ENCODE measurements at regions not wholly inside any gene's neighbourhood (a gene's known extent, or its start where the extent isn't known, plus 50 kb on each side); places are given as distances from the start of the nearest gene placed in this dataset.
A peak's percentile ranks its signal among the peaks of the same experiment; 100 is the strongest.

GRCh38 chr5:10904862-10905432 is 143.9 kb upstream of the DAP start:
- no peak overlapping the region; the same call in 1 of the 2 replicates for H2BK15ac ChIP-seq (ENCODE audit: low read length)
- no peak overlapping the region for H4K91ac ChIP-seq (replicated peaks; ENCODE audit: insufficient read length, low read length)
- H3K18ac ChIP-seq (ENCODE audit: extremely low read depth, low read length) = no peak overlapping the region
- no peaks in the 10 kb centered on the region for H4K20me1 ChIP-seq (replicated peaks in 1 of 2; ENCODE audit: control insufficient read depth in 1 of 2, insufficient read depth in 2 of 2, low read length in 2 of 2)
- no peaks in the 10 kb centered on the region for H3K79me1 ChIP-seq (ENCODE audit: low read depth, low read length)
- peaks cover 2 to 9% (median 5%) of the 10 kb centered on the region in 4 experiments; a peak in 5 of 7 replicates for H3K4me1 ChIP-seq (replicated peaks in 1 of 4; ENCODE audit: control insufficient read depth in 3 of 4, insufficient read depth in 4 of 4, low read length in 3 of 4)
- 26% methylated on average over 3 of the region's 3 CpGs; no CpG with 5 or more reads in 1 of the 2 experiments for WGBS, 2 experiments (ENCODE audit: extremely low coverage in 1 of 2, insufficient coverage in 1 of 2, insufficient read length in 1 of 2, insufficient replicate concordance in 2 of 2, low coverage in 1 of 2, low lambda C conversion rate in 2 of 2, missing lambda C conversion rate in 1 of 2)
- H2BK5ac ChIP-seq (ENCODE audit: low read depth, low read length) = no peak overlapping the region
- TF ChIP-seq ASH2L (IDR thresholded peaks at IDR 0.05; ENCODE audit: low read length) (peak; percentile 29), ZNF274 (IDR thresholded peaks at IDR 0.05; ENCODE audit: borderline replicate concordance, extremely low read depth, low read length) (no peak), RFX5 (IDR thresholded peaks at IDR 0.05; ENCODE audit: borderline replicate concordance, low read depth, low read length) (no peak), MAX (IDR thresholded peaks at IDR 0.05) (peak; percentile 44; the same call in 1 of the 2 replicates)
- ChIA-PET POLR2A (ENCODE audit: partially characterized antibody) (no interaction called here), CTCF (ENCODE audit: partially characterized antibody) (no interaction called here)
- H4K5ac ChIP-seq (ENCODE audit: insufficient read length, low read depth, low read length) = no peak overlapping the region
- no peak overlapping the region for H3K14ac ChIP-seq (ENCODE audit: insufficient read length)
- no peaks in the 10 kb centered on the region; a peak in 1 of 7 replicates for H3K27me3 ChIP-seq (replicated peaks in 1 of 4; ENCODE audit: control insufficient read depth in 3 of 4, extremely low read depth in 1 of 4, insufficient read depth in 3 of 4, low read length in 3 of 4)
- H2BK20ac ChIP-seq (ENCODE audit: low read length) = no peak overlapping the region
- no peak overlapping the region for H2AK5ac ChIP-seq (ENCODE audit: low read depth, low read length)
- no peaks in the 10 kb centered on the region for H3K23me2 ChIP-seq (ENCODE audit: low read depth, low read length)
- H2BK120ac ChIP-seq (replicated peaks; ENCODE audit: low read depth, low read length) = no peak overlapping the region
- FAIRE-seq (peak; percentile 66), DNase-seq (ENCODE audit: low read depth in 1 of 2, low spot score in 2 of 2) (no peak)
- H3K56ac ChIP-seq (replicated peaks; ENCODE audit: insufficient read length, low read depth, low read length) = no peak overlapping the region
- peak overlapping the region; percentile 3 to 43; a peak in 3 of 4 replicates for H3K4me2 ChIP-seq (ENCODE audit: insufficient read depth in 1 of 2, low read depth in 2 of 2, low read length in 2 of 2)
- no peak overlapping the region for H3K9ac ChIP-seq (replicated peaks in 1 of 4; ENCODE audit: extremely low read depth in 1 of 4, low read depth in 3 of 4, low read length in 3 of 4)
- H3K4ac ChIP-seq (replicated peaks; ENCODE audit: insufficient read length, low read depth, low read length) = no peak overlapping the region
- H3K4me3 ChIP-seq (ENCODE audit: extremely low read depth in 1 of 4, insufficient read depth in 2 of 4, low read depth in 3 of 4, low read length in 4 of 4) = peak overlapping the region in 1 of 4 experiments; percentile 9; a peak in 1 of 8 replicates
- H4K8ac ChIP-seq (ENCODE audit: extremely low read depth, insufficient read depth, low read length) = no peak overlapping the region
- H3K36me3 ChIP-seq (ENCODE audit: control insufficient read depth in 2 of 4, insufficient read depth in 4 of 4, low read length in 3 of 4) = no peaks in the 10 kb centered on the region
- H2BK12ac ChIP-seq (ENCODE audit: low read depth, low read length) = no peak overlapping the region
- peak overlapping the region; percentile 55; the same call in 1 of the 2 replicates for H2AFZ ChIP-seq (ENCODE audit: low read length)
- H3K9me3 ChIP-seq (ENCODE audit: insufficient read depth in 2 of 2, low read depth in 1 of 2, low read length in 1 of 2) = no peaks in the 10 kb centered on the region
- H3K27ac ChIP-seq (ENCODE audit: low read depth, low read length) = no peak overlapping the region
- no peaks in the 10 kb centered on the region for H3K79me2 ChIP-seq (ENCODE audit: control insufficient read depth in 1 of 2, insufficient read depth in 2 of 2, low read length in 2 of 2)
- H3K23ac ChIP-seq (ENCODE audit: insufficient read length) = no peak overlapping the region

Measured in H1 (cell line).